ENCODE measurements at regions not wholly inside any gene's neighbourhood (a gene's known extent, or its start where the extent isn't known, plus 50 kb on each side); places are given as distances from the start of the nearest gene placed in this dataset.

DNA sequence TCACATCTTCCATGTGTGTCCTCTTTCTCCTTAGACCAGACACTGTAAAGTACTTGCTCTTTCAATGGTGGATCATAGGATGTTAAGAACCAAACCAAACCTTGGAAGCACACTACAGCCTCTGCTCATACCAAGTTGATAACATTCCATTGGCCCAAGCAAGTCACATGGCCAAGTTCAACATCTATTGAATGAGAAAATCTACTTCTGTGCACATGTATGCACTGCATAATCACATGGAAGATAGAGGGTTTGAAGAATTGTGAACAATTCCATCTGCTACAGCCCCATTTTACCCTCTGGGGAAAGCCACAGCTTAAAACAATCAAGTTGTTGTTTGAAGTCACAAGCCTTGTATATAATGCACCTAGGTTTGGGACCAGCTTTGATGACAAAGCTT, 68.2 kb downstream of the MFAP3 start:
- Histone ChIP-seq H3K27me3 (ENCODE audit: insufficient read depth, poor library complexity, severe bottlenecking) (peaks cover 3% of the 10 kb centered on the region), H3K4me3 (replicated peaks; ENCODE audit: insufficient read depth, low read length) (no peak overlapping the region), H3K27ac (replicated peaks) (no peak overlapping the region)
- TF ChIP-seq REST (IDR thresholded peaks at IDR 0.05; ENCODE audit: insufficient replicate concordance, low read depth) (no peak), SPI1 (IDR thresholded peaks at IDR 0.05; ENCODE audit: borderline replicate concordance, low read depth) (no peak), GABPA (IDR thresholded peaks at IDR 0.05; ENCODE audit: low read depth) (no peak), POLR2AphosphoS5 (IDR thresholded peaks at IDR 0.05; ENCODE audit: low read depth) (no peak), CTCF (IDR thresholded peaks at IDR 0.05; ENCODE audit: insufficient read depth, low read length) (no peak)
- no peak for DNase-seq (ENCODE audit: low read depth in 1 of 2, low spot score in 1 of 2)

- Histone ChIP-seq H3K4me3 (replicated peaks; ENCODE audit: insufficient read depth, low read length) (no peak overlapping the region), H3K27ac (replicated peaks) (no peak overlapping the region), H3K27me3 (ENCODE audit: insufficient read depth, poor library complexity, severe bottlenecking) (peaks cover 3% of the 10 kb centered on the region)
- DNase-seq (ENCODE audit: low read depth in 1 of 2, low spot score in 1 of 2): no peak
- TF ChIP-seq CTCF (IDR thresholded peaks at IDR 0.05; ENCODE audit: insufficient read depth, low read length): no peak
- no peak for TF ChIP-seq SPI1 (IDR thresholded peaks at IDR 0.05; ENCODE audit: borderline replicate concordance, low read depth)
- TF ChIP-seq REST (IDR thresholded peaks at IDR 0.05; ENCODE audit: insufficient replicate concordance, low read depth): no peak
- TF ChIP-seq POLR2AphosphoS5 (IDR thresholded peaks at IDR 0.05; ENCODE audit: low read depth): no peak
- TF ChIP-seq GABPA (IDR thresholded peaks at IDR 0.05; ENCODE audit: low read depth): no peak
Observed at GRCh38 chr5:154107756-154108155, 69.0 kb downstream of the MFAP3 start.

DNA sequence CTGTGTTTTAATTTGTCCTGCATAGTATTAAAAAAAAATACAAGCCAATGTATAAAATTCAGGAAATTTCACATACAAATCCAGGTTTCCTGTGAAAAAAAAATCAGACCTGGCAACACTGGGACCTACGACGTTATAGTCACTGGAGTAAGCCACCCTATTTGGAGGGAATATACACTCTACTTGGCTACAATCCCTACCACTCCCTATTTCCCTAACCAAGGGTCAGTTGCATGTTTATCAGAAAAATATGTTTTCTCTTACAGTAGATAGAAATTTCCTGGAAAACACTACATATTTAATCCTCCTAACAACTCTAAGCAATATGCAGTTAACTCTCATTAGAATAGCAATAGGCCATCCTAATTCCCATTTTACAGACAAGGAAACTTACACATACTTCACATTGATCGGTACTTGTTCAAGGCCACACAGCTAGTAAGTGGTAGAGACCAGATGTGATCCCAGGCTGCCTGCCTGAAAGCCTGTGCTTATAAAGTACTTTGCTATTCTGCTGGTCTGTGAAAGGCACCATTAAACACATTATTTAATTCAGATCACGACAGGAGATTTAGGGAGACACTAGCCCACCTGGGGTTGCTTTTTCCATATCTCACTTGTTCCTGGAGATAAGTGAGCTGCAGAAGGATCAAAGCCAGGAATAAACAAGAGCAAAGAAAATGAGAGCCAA, 70.8 kb downstream of the MFAP3 start:
- TF ChIP-seq REST (IDR thresholded peaks at IDR 0.05; ENCODE audit: insufficient replicate concordance, low read depth) (no peak), GABPA (IDR thresholded peaks at IDR 0.05; ENCODE audit: low read depth) (no peak), CTCF (IDR thresholded peaks at IDR 0.05; ENCODE audit: insufficient read depth, low read length) (no peak), POLR2AphosphoS5 (IDR thresholded peaks at IDR 0.05; ENCODE audit: low read depth) (no peak), SPI1 (IDR thresholded peaks at IDR 0.05; ENCODE audit: borderline replicate concordance, low read depth) (no peak)
- Histone ChIP-seq H3K27ac (replicated peaks) (no peak overlapping the region), H3K4me3 (replicated peaks; ENCODE audit: insufficient read depth, low read length) (no peak overlapping the region), H3K27me3 (ENCODE audit: insufficient read depth, poor library complexity, severe bottlenecking) (peaks cover 3% of the 10 kb centered on the region)
- no peak for DNase-seq (ENCODE audit: low read depth in 1 of 2, low spot score in 1 of 2)
